ENCODE measurements at regions not wholly inside any gene's neighbourhood (a gene's known extent, or its start where the extent isn't known, plus 50 kb on each side); places are given as distances from the start of the nearest gene placed in this dataset.

GRCh38 chr7:76121044-76121443, 73.1 kb downstream of the MDH2 start:
- Histone ChIP-seq H2BK12ac (ENCODE audit: insufficient read length, low read depth, low read length) (no peak overlapping the region), H4K91ac (ENCODE audit: insufficient read length, low read depth, low read length) (no peak overlapping the region), H3K79me1 (ENCODE audit: insufficient read depth, low read depth, low read length, poor library complexity, severe bottlenecking) (no peaks in the 10 kb centered on the region), H2BK5ac (ENCODE audit: insufficient read length, low read length) (no peak overlapping the region), H2BK15ac (ENCODE audit: low read depth, low read length) (no peak overlapping the region), H2AK5ac (ENCODE audit: insufficient read length, low read length) (no peak overlapping the region), H3K23me2 (ENCODE audit: insufficient read length, low read depth, low read length, poor library complexity, severe bottlenecking) (no peaks in the 10 kb centered on the region), H3K27ac (ENCODE audit: insufficient read length, low read depth, low read length) (no peak overlapping the region), H3K23ac (ENCODE audit: insufficient read length, low read depth, low read length) (no peak overlapping the region), H3K56ac (ENCODE audit: insufficient read length, low read depth, low read length) (no peak overlapping the region), H2AFZ (ENCODE audit: low read length) (no peak overlapping the region), H3K9ac (ENCODE audit: extremely low read depth, insufficient read length, low read length) (no peak overlapping the region), H3K79me2 (ENCODE audit: insufficient read depth, low read length) (no peaks in the 10 kb centered on the region), H3K4me2 (ENCODE audit: insufficient read depth, insufficient read length, low read length) (no peak overlapping the region), H4K8ac (replicated peaks; ENCODE audit: insufficient read length, low read depth, low read length) (no peak overlapping the region), H2BK20ac (ENCODE audit: low read depth, low read length, poor library complexity, severe bottlenecking) (no peak overlapping the region), H3K27me3 (ENCODE audit: insufficient read depth, low read length) (no peaks in the 10 kb centered on the region), H3K18ac (ENCODE audit: insufficient read length, low read depth, low read length) (no peak overlapping the region), H3K14ac (ENCODE audit: insufficient read depth, low read length) (no peak overlapping the region), H3T11ph (ENCODE audit: low read length) (no peak overlapping the region), H3K4ac (ENCODE audit: low read depth, low read length) (no peak overlapping the region), H4K20me1 (ENCODE audit: control insufficient read depth, insufficient read depth, insufficient read length) (no peaks in the 10 kb centered on the region), H3K4me1 (ENCODE audit: insufficient read depth, low read length) (no peaks in the 10 kb centered on the region), H2BK120ac (ENCODE audit: low read depth, low read length, poor library complexity, severe bottlenecking) (no peak overlapping the region), H4K5ac (ENCODE audit: insufficient read length, low read depth, low read length) (no peak overlapping the region), H3K9me3 (ENCODE audit: control insufficient read depth, low read depth, low read length) (no peaks in the 10 kb centered on the region)
- no peaks in the 10 kb centered on the region for H3K36me3 Mint-ChIP-seq (ENCODE audit: insufficient read depth in 1 of 3, low read depth in 3 of 3)
- WGBS (ENCODE audit: extremely low coverage, insufficient read length, low lambda C conversion rate): no CpG with 5 or more reads among the region's 3 CpGs
- no peak for TF ChIP-seq CTCF (conservative IDR thresholded peaks at IDR 0.05)
- H3K9me3 Mint-ChIP-seq: no peaks in the 10 kb centered on the region
- peak overlapping the region in 1 of 3 experiments; percentile 29; a peak in 1 of 7 replicates for H3K27ac Mint-ChIP-seq
- no peak for DNase-seq
- peaks cover 10 to 28% of the 10 kb centered on the region in 2 experiments for H3K4me1 Mint-ChIP-seq
- no peaks in the 10 kb centered on the region for H3K27me3 Mint-ChIP-seq (ENCODE audit: low read depth)
- no peak overlapping the region for H3K4me3 Mint-ChIP-seq
